K562 (cell line): ENCODE measurements at regions not wholly inside any gene's neighbourhood (a gene's known extent, or its start where the extent isn't known, plus 50 kb on each side); places are given as distances from the start of the nearest gene placed in this dataset.

Experiments used
- BDP1 ChIP-seq: IDR thresholded peaks from 3 replicates; pipeline ENCODE4 v1.6.1; 2011; ENCODE audit not compliant: insufficient read length, insufficient read depth
- CHD2 ChIP-seq: IDR thresholded peaks from 2 replicates; pipeline ENCODE4 v1.6.1; 2011; ENCODE audit warnings: low read depth, low read length
- FOXK2 ChIP-seq, 2 experiments: fragments of 450-650 bp; IDR thresholded peaks in 1 of 2; conservative IDR thresholded peaks in 1 of 2; 2 replicates each; pipeline ENCODE4 v1.6.1; 2016; ENCODE audit warnings: low read depth in 2 of 2, mild to moderate bottlenecking in 1 of 2
- MYC ChIP-seq, 2 experiments: fragments of 250-450 bp in 1 of 2; sonication (Bioruptor Pico) in 1 of 2; IDR thresholded peaks; 2 replicates each; pipeline versions ENCODE4 v1.5.1 to v1.6.1; 2012 to 2021; ENCODE audit warnings: low read depth in 2 of 2, borderline replicate concordance in 1 of 2, improper control_type of control experiment in 1 of 2, low read length in 1 of 2, mild to moderate bottlenecking in 1 of 2, moderate library complexity in 1 of 2
- PHF8 ChIP-seq: fragments of 200-600 bp; sonication (generic); IDR thresholded peaks from 2 replicates; pipeline ENCODE4 v1.6.1; 2012; ENCODE audit warnings: mixed run types, mild to moderate bottlenecking, inconsistent platforms, low read length, moderate library complexity, borderline replicate concordance
- POLR2A ChIP-seq: fragments of 450-650 bp; conservative IDR thresholded peaks from 2 replicates; pipeline ENCODE4 v1.6.1; 2016
- SMAD1 ChIP-seq: fragments of 150-350 bp; IDR thresholded peaks from 2 replicates; pipeline ENCODE4 v1.6.1; 2014; ENCODE audit warnings: low read length, low read depth; ENCODE audit not compliant: partially characterized antibody
- ZNF830 ChIP-seq: fragments of 250-450 bp; sonication (Bioruptor Pico); IDR thresholded peaks from 2 replicates; pipeline ENCODE4 v1.5.0; 2021; ENCODE audit warnings: mild to moderate bottlenecking
- TF ChIP-seq, protein P1 (sequence below), 3 experiments: IDR thresholded peaks in 2 of 3; conservative IDR thresholded peaks in 1 of 3; 2 replicates each; pipeline ENCODE4 v1.5.1; 2011 to 2012; ENCODE audit warnings: low read length in 3 of 3, mild to moderate bottlenecking in 3 of 3, control low read depth in 2 of 3, improper control_type of control experiment in 1 of 3, inconsistent platforms in 1 of 3, low read depth in 1 of 3, mixed read lengths in 1 of 3, moderate library complexity in 1 of 3; ENCODE audit not compliant: insufficient read depth in 2 of 3
- TF ChIP-seq, protein P2 (sequence below): sonication (generic); formaldehyde crosslinking; IDR thresholded peaks from 2 replicates; pipeline ENCODE4 v1.8.0; 2023; ENCODE audit warnings: mild to moderate bottlenecking, missing genetic modification reagents

DNA sequence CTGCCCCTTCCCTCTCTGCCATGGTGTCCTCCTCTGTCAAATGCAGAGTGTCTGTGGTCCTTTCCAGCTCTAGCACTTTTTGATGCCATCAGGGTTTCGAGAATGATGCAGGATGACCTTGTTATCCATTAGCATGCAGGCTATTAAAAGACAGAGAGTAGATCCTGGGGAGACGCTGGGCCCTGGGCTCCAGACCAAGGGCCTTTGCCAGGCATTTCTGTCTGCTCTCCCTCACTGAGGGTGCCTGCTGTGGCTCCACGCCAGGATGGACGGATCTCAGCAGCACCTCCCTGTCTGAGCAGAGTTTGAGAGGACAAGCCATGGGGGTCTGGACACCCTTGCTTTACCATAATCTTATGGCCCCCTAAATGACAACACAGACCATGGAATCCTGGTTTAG is 110.8 kb upstream of the CD82 start:
- TF ChIP-seq SMAD1 = no peak
- TF ChIP-seq, protein P1, sequence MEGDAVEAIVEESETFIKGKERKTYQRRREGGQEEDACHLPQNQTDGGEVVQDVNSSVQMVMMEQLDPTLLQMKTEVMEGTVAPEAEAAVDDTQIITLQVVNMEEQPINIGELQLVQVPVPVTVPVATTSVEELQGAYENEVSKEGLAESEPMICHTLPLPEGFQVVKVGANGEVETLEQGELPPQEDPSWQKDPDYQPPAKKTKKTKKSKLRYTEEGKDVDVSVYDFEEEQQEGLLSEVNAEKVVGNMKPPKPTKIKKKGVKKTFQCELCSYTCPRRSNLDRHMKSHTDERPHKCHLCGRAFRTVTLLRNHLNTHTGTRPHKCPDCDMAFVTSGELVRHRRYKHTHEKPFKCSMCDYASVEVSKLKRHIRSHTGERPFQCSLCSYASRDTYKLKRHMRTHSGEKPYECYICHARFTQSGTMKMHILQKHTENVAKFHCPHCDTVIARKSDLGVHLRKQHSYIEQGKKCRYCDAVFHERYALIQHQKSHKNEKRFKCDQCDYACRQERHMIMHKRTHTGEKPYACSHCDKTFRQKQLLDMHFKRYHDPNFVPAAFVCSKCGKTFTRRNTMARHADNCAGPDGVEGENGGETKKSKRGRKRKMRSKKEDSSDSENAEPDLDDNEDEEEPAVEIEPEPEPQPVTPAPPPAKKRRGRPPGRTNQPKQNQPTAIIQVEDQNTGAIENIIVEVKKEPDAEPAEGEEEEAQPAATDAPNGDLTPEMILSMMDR (IDR thresholded peaks at IDR 0.05 in 2 of 3, conservative IDR thresholded peaks at IDR 0.05 in 1 of 3; ENCODE audit: insufficient read depth in 2 of 3, low read depth in 1 of 3, low read length in 3 of 3) = no peak
- no peak for TF ChIP-seq FOXK2 (conservative IDR thresholded peaks at IDR 0.05 in 1 of 2, IDR thresholded peaks at IDR 0.05 in 1 of 2; ENCODE audit: low read depth in 2 of 2)
- no peak for TF ChIP-seq BDP1
- TF ChIP-seq PHF8 = no peak
- no peak for TF ChIP-seq ZNF830 (CRISPR knock-in tag)
- TF ChIP-seq CHD2 = no peak
- TF ChIP-seq, protein P2, sequence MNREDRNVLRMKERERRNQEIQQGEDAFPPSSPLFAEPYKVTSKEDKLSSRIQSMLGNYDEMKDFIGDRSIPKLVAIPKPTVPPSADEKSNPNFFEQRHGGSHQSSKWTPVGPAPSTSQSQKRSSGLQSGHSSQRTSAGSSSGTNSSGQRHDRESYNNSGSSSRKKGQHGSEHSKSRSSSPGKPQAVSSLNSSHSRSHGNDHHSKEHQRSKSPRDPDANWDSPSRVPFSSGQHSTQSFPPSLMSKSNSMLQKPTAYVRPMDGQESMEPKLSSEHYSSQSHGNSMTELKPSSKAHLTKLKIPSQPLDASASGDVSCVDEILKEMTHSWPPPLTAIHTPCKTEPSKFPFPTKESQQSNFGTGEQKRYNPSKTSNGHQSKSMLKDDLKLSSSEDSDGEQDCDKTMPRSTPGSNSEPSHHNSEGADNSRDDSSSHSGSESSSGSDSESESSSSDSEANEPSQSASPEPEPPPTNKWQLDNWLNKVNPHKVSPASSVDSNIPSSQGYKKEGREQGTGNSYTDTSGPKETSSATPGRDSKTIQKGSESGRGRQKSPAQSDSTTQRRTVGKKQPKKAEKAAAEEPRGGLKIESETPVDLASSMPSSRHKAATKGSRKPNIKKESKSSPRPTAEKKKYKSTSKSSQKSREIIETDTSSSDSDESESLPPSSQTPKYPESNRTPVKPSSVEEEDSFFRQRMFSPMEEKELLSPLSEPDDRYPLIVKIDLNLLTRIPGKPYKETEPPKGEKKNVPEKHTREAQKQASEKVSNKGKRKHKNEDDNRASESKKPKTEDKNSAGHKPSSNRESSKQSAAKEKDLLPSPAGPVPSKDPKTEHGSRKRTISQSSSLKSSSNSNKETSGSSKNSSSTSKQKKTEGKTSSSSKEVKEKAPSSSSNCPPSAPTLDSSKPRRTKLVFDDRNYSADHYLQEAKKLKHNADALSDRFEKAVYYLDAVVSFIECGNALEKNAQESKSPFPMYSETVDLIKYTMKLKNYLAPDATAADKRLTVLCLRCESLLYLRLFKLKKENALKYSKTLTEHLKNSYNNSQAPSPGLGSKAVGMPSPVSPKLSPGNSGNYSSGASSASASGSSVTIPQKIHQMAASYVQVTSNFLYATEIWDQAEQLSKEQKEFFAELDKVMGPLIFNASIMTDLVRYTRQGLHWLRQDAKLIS (CRISPR knock-in tag) = no peak
- no peak for TF ChIP-seq MYC (IDR thresholded peaks at IDR 0.05; ENCODE audit: low read depth, low read length)
- no peak for TF ChIP-seq MYC (CRISPR knock-in tag; IDR thresholded peaks at IDR 0.05; ENCODE audit: borderline replicate concordance, low read depth)
- TF ChIP-seq POLR2A = no peak
